GM21447 (cell line): ENCODE measurements at regions not wholly inside any gene's neighbourhood (a gene's known extent, or its start where the extent isn't known, plus 50 kb on each side); places are given as distances from the start of the nearest gene placed in this dataset.
"Not testable (repeated sequence)": the region's sequence is repeated elsewhere in the genome, so short reads cannot be mapped to it uniquely, and the experiment has no call there.

Experiments
- ATAC-seq: cut with Tn5 transposase; IDR thresholded peaks from one replicate; pipeline ENCODE4 v1.9.1; 2021; ENCODE audit not compliant: unreplicated experiment

- ATAC-seq = no peak
Observed at GRCh38 chr6:56724455-56724854, 81.8 kb upstream of the DST start.

DNA sequence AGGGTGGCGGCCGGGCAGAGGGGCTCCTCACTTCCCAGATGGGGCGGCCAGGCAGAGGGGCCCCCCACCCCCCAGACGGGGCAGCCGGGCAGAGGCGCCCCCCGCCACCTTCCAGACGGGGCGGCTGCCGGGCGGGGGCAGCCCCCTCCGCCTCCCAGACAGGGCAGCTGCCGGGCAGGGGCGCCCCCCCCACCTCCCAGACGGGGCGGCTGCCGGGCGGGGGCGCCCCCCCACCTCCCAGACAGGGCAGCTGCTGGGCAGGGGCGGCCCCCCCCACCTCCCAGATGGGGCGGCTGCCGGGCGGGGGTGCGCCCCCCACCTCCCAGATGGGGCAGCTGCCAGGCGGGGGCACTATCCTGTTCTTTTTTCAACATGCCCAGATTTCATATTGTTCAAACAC is 78.2 kb upstream of the DST start:
- no peak for ATAC-seq

DNA sequence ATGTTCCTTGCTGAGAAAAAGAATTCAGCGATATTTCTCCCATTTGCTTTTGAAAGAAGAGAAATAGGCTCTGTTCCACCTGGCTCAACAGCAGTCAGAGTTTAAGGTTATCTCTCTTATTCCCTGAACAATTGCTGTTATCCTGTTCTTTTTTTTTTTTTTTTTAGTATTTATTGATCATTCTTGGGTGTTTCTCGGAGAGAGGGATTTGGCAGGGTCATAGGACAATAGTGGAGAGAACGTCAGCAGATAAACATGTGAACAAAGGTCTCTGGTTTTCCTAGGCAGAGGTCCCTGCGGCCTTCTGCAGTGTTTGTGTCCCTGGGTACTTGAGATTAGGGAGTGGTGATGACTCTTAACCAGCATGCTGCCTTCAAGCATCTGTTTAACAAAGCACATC is 77.5 kb upstream of the DST start:
- not testable (repeated sequence) for ATAC-seq

GRCh38 chr6:56719315-56720058 is 76.8 kb upstream of the DST start:
- not testable (repeated sequence) for ATAC-seq

- ATAC-seq = no peak
Observed at GRCh38 chr6:56718236-56718635, 75.5 kb upstream of the DST start.

- ATAC-seq = no peak
Observed at GRCh38 chr6:56716229-56716628, 73.5 kb upstream of the DST start.

- ATAC-seq = no peak
Observed at GRCh38 chr6:56715741-56716140, 73.1 kb upstream of the DST start.

DNA sequence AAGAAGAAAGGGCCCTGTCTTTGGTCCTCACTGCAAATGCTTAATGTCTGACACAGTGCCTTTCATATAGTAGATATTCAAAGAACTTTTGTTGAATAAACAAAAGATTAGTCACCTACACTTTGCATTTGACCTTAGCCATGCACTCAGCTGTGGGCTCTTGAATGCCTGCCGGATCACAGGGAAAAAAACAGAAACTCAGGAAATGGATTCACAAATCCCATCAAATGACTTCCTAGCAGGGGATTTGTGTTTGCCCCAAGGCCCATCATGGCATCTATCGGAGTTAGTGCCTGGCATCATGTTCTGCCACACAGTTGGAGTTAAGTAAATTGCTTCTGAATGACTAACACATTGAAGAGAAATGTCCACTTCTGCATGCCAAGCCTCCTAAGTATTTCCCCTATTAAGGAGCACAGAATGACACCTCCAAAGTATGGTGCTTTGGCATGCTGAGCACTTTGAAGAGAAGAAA is 72.3 kb upstream of the DST start:
- ATAC-seq = no peak

DNA sequence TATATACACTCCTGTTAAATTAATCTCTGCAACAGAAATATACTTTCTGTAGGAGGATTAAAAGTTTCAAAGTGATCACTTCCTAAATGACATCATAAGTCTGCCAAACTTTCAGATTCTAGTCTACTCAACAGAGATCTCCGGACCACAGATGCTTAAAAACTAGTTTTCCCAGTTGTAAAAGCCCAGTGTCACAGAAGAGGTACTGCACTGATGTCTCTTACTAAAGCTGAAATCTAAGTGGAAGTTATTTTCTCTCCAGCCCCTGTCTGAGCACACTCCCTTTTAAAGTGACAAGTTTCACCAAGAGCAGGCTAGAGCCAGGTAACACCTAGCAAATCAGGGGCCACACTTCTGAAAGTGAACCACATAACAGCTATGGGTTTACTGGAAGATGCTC is 71.6 kb upstream of the DST start:
- ATAC-seq = no peak

DNA sequence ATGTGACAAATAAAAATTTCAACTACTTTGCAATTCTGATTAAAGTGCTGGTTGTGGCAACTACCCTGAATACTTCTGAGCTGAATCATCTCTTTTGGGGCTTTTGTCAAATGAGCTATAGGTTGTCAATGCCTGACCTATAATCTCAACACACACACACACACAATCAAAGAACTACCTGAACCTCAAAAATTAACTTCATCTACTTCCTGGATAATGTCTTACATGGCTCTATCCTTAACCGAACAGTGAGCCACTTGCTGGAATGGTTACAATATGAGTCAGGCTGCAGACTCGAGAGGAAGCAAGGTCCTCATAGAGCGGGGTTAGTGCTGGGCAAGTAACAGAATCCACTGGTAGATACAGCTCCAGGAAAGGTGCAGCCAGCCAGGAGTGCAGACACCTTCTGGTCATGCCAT is 70.6 kb upstream of the DST start:
- no peak for ATAC-seq

DNA sequence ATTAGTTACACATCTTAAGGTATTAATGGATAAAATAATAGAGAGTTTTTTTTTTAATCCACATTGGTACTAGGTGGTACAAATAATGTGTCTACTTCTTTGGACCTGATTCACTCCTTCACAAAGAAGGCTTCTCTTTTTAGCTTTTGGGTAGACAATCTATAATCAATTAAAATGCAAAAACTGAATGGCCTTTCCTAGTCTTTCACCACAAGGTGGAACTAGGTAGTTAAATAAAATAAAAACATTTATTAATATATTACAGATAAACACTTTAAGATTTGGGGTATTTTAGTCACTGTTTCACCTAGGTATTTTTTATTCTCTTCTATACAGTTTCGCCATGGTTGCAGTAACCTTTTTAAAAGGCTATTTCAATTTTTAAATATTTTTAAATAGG is 68.3 kb upstream of the DST start:
- no peak for ATAC-seq

DNA sequence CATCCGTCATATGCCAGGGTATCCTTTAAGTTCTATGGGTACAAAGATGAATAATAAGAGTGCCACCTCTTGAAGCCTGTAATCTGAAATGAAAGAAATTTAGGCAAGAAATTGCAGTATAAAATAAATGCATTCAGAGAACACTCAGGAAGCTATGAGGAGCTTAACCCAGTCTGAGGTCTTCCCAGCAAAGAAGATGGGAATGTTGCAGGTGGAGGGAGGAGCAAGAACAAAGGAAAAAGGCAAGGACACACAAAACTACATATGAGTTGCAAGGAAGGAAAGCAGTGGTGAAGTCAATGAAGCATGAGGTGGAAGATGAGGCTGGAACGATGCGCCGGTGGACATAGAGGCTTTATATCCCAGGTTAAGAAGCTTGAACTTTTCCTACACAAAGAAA is 67.0 kb upstream of the DST start:
- no peak for ATAC-seq

GRCh38 chr6:56708810-56709597 is 66.3 kb upstream of the DST start:
- no peak for ATAC-seq

DNA sequence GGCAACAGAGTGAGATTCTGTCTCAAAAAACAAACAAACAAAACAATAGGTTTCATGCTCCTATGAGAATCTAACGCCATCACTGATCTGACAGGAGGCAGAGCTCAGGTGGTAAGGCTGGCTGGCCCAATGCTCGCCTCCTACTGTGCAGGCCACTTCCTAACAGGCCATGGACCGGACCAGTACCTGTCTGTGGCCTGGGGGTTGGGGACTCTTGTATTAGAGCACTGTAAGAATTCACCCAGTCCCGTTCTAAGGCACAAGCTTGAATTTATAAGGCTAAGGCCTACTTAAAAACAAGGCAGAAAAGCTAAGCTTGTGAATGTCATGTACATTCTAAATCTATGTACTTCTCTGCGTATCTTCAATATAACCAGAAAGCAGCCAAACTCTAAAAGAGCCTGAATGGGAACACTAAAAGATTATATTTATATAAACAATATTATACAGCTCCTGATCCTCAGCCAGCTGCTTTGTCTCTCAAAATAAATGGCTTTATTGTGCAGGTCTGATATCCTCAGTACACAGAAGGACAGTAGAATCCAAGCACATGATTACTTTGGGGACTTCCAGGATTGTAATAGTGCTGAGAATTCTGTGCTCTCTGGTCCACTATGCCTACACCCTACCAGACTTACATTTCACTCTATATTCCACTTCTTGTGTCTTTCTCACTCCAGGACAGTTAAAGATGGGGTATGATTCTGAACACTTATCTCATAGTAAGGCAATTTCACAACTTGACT is 64.5 kb upstream of the DST start:
- ATAC-seq = no peak

GRCh38 chr6:56699066-56699654 is 56.5 kb upstream of the DST start:
- ATAC-seq = no peak

- ATAC-seq = no peak
Observed at GRCh38 chr6:56695702-56696101, 53.0 kb upstream of the DST start.

DNA sequence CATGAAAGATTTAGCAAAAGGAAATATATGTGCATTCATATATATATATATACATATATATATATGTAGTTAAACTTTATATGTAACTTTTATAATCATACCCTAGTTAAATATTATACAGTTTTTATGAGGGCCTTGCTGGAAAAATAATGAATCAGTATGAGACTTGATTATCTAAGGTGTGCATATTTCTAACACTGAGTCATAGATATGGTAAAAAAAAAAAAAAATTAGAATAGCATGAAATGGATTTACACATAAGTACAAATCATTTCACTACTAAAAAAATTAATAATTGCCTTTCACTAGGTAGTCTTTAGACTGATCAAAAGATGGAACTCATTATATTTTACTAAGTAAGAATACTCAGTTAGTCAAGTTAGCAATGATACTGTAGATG is 51.3 kb upstream of the DST start:
- no peak for ATAC-seq

- no peak for ATAC-seq
Observed at GRCh38 chr6:56693246-56693607, 50.5 kb upstream of the DST start.

- no peak for ATAC-seq
Observed at GRCh38 chr6:56692523-56693245, 50.0 kb upstream of the DST start.
